Endothelial cell of umbilical vein (primary cell): ENCODE measurements at regions not wholly inside any gene's neighbourhood (a gene's known extent, or its start where the extent isn't known, plus 50 kb on each side); places are given as distances from the start of the nearest gene placed in this dataset.

ENCODE experiments used
- BruUV-seq: library from RNA; stranded (reverse); fragments of 400-500 nt; replicated peaks from 2 replicates; lab custom pipeline; 2021; lab: Mats Ljungman, UMichigan
- CTCF ChIA-PET: fragments of 300-600, 350-600 bp; sonication (Branson Sonifier 250); formaldehyde crosslinking; loops from one replicate; lab custom pipeline; 2021; ENCODE audit warnings: antibody characterized with exemption, inconsistent platforms; lab: Charles Lee
- POLR2A ChIA-PET: fragments of 300-600, 350-600 bp; sonication (Branson Sonifier 250); formaldehyde crosslinking; loops from one replicate; lab custom pipeline; 2021; ENCODE audit warnings: antibody characterized with exemption, inconsistent platforms; lab: Charles Lee
- DNase-seq: peaks from one replicate; pipeline ENCODE4 v3.0.0-alpha.2; 2011; ENCODE audit warnings: low read depth, low spot score
- FAIRE-seq: peaks from 2 replicates; lab custom pipeline; 2011; peaks lifted over from hg19 to GRCh38; lab: Jason Lieb, UNC
- H2AFZ ChIP-seq: 2 replicates; pipeline ENCODE4 v1.6.0; 2012; ENCODE audit warnings: low read depth, low read length, control low read depth, inconsistent platforms
- H3K27ac ChIP-seq: 2 replicates; pipeline ENCODE4 v1.5.1; 2011; ENCODE audit warnings: low read depth, mild to moderate bottlenecking, control low read depth, low read length, moderate library complexity; ENCODE audit not compliant: insufficient read depth
- H3K27me3 ChIP-seq, 2 experiments: 2 replicates each; pipeline versions ENCODE4 v1.6.0 to v1.6.1; 2011; ENCODE audit warnings: low read length in 2 of 2, mixed read lengths in 1 of 2; ENCODE audit not compliant: control insufficient read depth in 2 of 2, insufficient read depth in 2 of 2
- H3K36me3 ChIP-seq, 2 experiments: 2 replicates in 1 of 2; 3 replicates in 1 of 2; pipeline ENCODE4 v1.5.1; 2011; ENCODE audit warnings: low read length in 2 of 2, mild to moderate bottlenecking in 1 of 2, moderate library complexity in 1 of 2; ENCODE audit not compliant: control insufficient read depth in 2 of 2, insufficient read depth in 2 of 2; ENCODE audit errors: extremely low read depth in 1 of 2
- H3K4me1 ChIP-seq: 3 replicates; pipeline ENCODE4 v1.5.1; 2011; ENCODE audit warnings: mild to moderate bottlenecking, low read length; ENCODE audit not compliant: control insufficient read depth, insufficient read depth; ENCODE audit errors: extremely low read depth
- H3K4me2 ChIP-seq: 2 replicates; pipeline ENCODE4 v1.6.1; 2011; ENCODE audit warnings: low read length, control low read depth, mixed read lengths; ENCODE audit not compliant: insufficient read depth
- H3K4me3 ChIP-seq, 3 experiments: fragments of 200-600 bp in 1 of 3; sonication (generic), shearing (Covaris generic) in 1 of 3; replicated peaks in 1 of 3; 2 replicates each; pipeline ENCODE4 v1.5.1; 2011 to 2016; ENCODE audit warnings: control low read depth in 3 of 3, low read length in 3 of 3, mild to moderate bottlenecking in 2 of 3, inconsistent platforms in 1 of 3, low read depth in 1 of 3, moderate library complexity in 1 of 3; ENCODE audit not compliant: insufficient read depth in 1 of 3
- H3K79me2 ChIP-seq: 2 replicates; pipeline ENCODE4 v1.6.0; 2012; ENCODE audit warnings: low read length, inconsistent platforms; ENCODE audit not compliant: control insufficient read depth, insufficient read depth
- H3K9ac ChIP-seq: replicated peaks from 2 replicates; pipeline ENCODE3; 2011; ENCODE audit warnings: low read length, control low read depth; ENCODE audit not compliant: insufficient read depth; ENCODE audit errors: extremely low read depth
- H3K9me1 ChIP-seq: replicated peaks from 3 replicates; pipeline ENCODE4 v1.6.0; 2011; ENCODE audit warnings: mild to moderate bottlenecking, low read length; ENCODE audit not compliant: control insufficient read depth, insufficient read depth; ENCODE audit errors: extremely low read depth
- H3K9me3 ChIP-seq: replicated peaks from 2 replicates; pipeline ENCODE4 v1.5.1; 2012; ENCODE audit warnings: low read length, inconsistent platforms; ENCODE audit not compliant: control insufficient read depth, insufficient read depth
- H4K20me1 ChIP-seq: replicated peaks from 2 replicates; pipeline ENCODE3; 2011; ENCODE audit warnings: mild to moderate bottlenecking, low read length; ENCODE audit not compliant: control insufficient read depth, insufficient read depth; ENCODE audit errors: extremely low read depth
- EZH2 ChIP-seq: IDR thresholded peaks from 2 replicates; pipeline ENCODE4 v1.6.1; 2012; ENCODE audit warnings: borderline replicate concordance, low read depth, mild to moderate bottlenecking, moderate library complexity, low read length, inconsistent platforms; ENCODE audit not compliant: severe bottlenecking
- FOS ChIP-seq: IDR thresholded peaks from 2 replicates; pipeline ENCODE4 v1.6.1; 2011; ENCODE audit warnings: mild to moderate bottlenecking, low read length, moderate library complexity, borderline replicate concordance; ENCODE audit not compliant: insufficient read depth
- GATA2 ChIP-seq: IDR thresholded peaks from 2 replicates; pipeline ENCODE4 v1.7.0; 2011; ENCODE audit warnings: low read depth, mild to moderate bottlenecking, moderate library complexity, mixed read lengths, low read length; ENCODE audit not compliant: insufficient read length, insufficient read depth
- JUN ChIP-seq: IDR thresholded peaks from 2 replicates; pipeline ENCODE4 v1.6.1; 2011; ENCODE audit warnings: borderline replicate concordance, low read depth; ENCODE audit not compliant: insufficient read length, insufficient read depth
- MYC ChIP-seq: IDR thresholded peaks from one replicate; pipeline ENCODE4 v1.6.1; 2011; ENCODE audit warnings: mild to moderate bottlenecking, low read depth, low read length
- POLR2A ChIP-seq: IDR thresholded peaks from 2 replicates; pipeline ENCODE4 v1.6.1; 2012; ENCODE audit warnings: low read depth, mild to moderate bottlenecking, control low read depth, low read length
- POLR2AphosphoS5 ChIP-seq: IDR thresholded peaks from 2 replicates; pipeline ENCODE4 v1.6.1; 2012; ENCODE audit warnings: low read depth, mild to moderate bottlenecking, control low read depth, low read length, moderate library complexity; ENCODE audit not compliant: insufficient read depth
- dilution Hi-C: fragments of 300-500 bp; cut with MboI; formaldehyde crosslinking; loops from one replicate; pipeline ENCODE4 v1.15.0; 2019; ENCODE audit warnings: low sequenced_read_pairs; ENCODE audit not compliant: extremely low pct_ligation_motif_present
- intact Hi-C: fragments of 100-400 bp; cut with micrococcal nuclease; formaldehyde crosslinking; loops from one replicate; pipeline ENCODE4 v1.10.0; 2022
- TF ChIP-seq, protein P1 (sequence below), 2 donors: IDR thresholded peaks; 1 replicate in 1 of 2; 2 replicates in 1 of 2; pipeline ENCODE4 v1.5.1; 2011; ENCODE audit warnings: low read length in 2 of 2, mild to moderate bottlenecking in 2 of 2, moderate library complexity in 2 of 2, control low read depth in 1 of 2, inconsistent platforms in 1 of 2, low read depth in 1 of 2; ENCODE audit not compliant: insufficient read depth in 1 of 2; ENCODE audit errors: extremely low read depth in 1 of 2
- TF ChIP-seq, protein P2 (sequence below): IDR thresholded peaks from 2 replicates; pipeline ENCODE4 v1.6.1; 2011; ENCODE audit not compliant: insufficient read depth, insufficient read length

DNA sequence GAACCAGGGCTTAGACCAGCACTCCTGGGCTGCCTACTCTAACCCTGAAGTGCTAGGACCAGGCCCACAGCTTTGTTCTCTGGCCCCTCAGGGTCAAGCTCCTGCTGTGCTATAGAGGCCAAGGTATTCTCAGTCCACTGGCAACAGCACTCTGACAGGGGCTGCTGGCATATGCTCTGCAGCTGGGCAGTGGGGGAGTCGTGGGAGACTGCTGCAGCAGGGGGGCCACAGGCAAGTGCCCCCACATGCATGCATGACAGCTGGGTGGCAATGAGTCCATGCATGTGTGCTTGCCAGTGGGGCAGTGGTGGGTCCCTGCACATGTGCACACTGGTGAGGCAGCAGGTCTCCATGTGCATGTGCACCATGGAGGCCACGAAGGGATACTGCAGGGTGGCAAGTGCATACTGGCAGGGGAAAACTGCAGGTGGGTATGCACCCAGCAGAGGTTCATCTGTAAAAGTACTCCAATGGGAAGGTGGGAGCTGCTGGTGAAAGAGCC lies 364.9 kb upstream of the IRAK1BP1 start:
- no peak overlapping the region for H3K4me3 ChIP-seq
- BruUV-seq: no TSS peak
- no peak overlapping the region for H3K9ac ChIP-seq
- FAIRE-seq (no peak), DNase-seq (no peak)
- H3K4me1 ChIP-seq: no peaks in the 10 kb centered on the region
- no peaks in the 10 kb centered on the region for H3K9me3 ChIP-seq
- no peaks in the 10 kb centered on the region for H3K79me2 ChIP-seq
- no peak overlapping the region for H2AFZ ChIP-seq
- intact Hi-C loops: no loop called here
- TF ChIP-seq, protein P1, sequence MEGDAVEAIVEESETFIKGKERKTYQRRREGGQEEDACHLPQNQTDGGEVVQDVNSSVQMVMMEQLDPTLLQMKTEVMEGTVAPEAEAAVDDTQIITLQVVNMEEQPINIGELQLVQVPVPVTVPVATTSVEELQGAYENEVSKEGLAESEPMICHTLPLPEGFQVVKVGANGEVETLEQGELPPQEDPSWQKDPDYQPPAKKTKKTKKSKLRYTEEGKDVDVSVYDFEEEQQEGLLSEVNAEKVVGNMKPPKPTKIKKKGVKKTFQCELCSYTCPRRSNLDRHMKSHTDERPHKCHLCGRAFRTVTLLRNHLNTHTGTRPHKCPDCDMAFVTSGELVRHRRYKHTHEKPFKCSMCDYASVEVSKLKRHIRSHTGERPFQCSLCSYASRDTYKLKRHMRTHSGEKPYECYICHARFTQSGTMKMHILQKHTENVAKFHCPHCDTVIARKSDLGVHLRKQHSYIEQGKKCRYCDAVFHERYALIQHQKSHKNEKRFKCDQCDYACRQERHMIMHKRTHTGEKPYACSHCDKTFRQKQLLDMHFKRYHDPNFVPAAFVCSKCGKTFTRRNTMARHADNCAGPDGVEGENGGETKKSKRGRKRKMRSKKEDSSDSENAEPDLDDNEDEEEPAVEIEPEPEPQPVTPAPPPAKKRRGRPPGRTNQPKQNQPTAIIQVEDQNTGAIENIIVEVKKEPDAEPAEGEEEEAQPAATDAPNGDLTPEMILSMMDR (IDR thresholded peaks at IDR 0.05; ENCODE audit: extremely low read depth in 1 of 2, insufficient read depth in 1 of 2, low read depth in 1 of 2, low read length in 2 of 2): no peak
- TF ChIP-seq, protein P2, sequence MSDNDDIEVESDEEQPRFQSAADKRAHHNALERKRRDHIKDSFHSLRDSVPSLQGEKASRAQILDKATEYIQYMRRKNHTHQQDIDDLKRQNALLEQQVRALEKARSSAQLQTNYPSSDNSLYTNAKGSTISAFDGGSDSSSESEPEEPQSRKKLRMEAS: no peak
- TF ChIP-seq POLR2A (no peak), JUN (no peak), GATA2 (no peak)
- H3K27me3 ChIP-seq: no peaks in the 10 kb centered on the region
- no peak overlapping the region for H3K4me2 ChIP-seq
- H3K36me3 ChIP-seq: no peaks in the 10 kb centered on the region
- no peaks in the 10 kb centered on the region for H3K9me1 ChIP-seq
- CTCF ChIA-PET: no interaction called here
- no peak overlapping the region for H3K27ac ChIP-seq
- POLR2A ChIA-PET: no interaction called here
- dilution Hi-C loops: no loop called here
- H4K20me1 ChIP-seq: no peaks in the 10 kb centered on the region

DNA sequence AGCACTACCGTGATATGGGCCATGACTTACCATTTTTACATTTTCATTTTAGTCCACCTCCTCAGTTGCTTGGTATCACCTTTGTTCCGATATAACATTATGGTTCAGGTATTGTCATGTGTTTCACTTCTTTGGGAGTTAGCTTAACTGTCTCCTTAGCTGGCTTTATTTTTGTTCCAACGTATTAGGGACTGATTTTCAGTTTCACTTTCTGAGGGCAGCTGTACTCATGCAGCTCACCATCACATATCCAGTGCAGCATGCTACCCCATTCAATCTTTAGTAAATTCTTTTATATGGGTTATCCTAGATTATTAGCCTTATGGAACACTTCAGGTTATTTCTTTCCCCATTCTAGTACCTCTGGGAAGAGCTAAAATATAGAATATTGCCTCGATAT lies 362.2 kb upstream of the IRAK1BP1 start:
- no peaks in the 10 kb centered on the region for H3K9me3 ChIP-seq
- no peak overlapping the region for H2AFZ ChIP-seq
- intact Hi-C loops: no loop called here
- H3K9ac ChIP-seq: no peak overlapping the region
- no peaks in the 10 kb centered on the region for H4K20me1 ChIP-seq
- no peak overlapping the region for H3K4me2 ChIP-seq
- ChIA-PET POLR2A (no interaction called here), CTCF (no interaction called here)
- no peaks in the 10 kb centered on the region for H3K79me2 ChIP-seq
- H3K27me3 ChIP-seq: no peaks in the 10 kb centered on the region
- H3K36me3 ChIP-seq: peaks cover 0 to under 1% of the 10 kb centered on the region in 2 experiments
- H3K4me1 ChIP-seq: peaks cover 2% of the 10 kb centered on the region
- no peaks in the 10 kb centered on the region for H3K9me1 ChIP-seq
- H3K27ac ChIP-seq: no peak overlapping the region
- dilution Hi-C loops: no loop called here
- TF ChIP-seq EZH2 (no peak), POLR2A (no peak), POLR2AphosphoS5 (no peak), GATA2 (no peak), MYC (no peak), FOS (no peak), JUN (no peak)
- TF ChIP-seq, protein P2: no peak
- TF ChIP-seq, protein P1 (IDR thresholded peaks at IDR 0.05; ENCODE audit: extremely low read depth in 1 of 2, insufficient read depth in 1 of 2, low read depth in 1 of 2, low read length in 2 of 2): no peak
- no TSS peak for BruUV-seq
- H3K4me3 ChIP-seq: no peak overlapping the region
- DNase-seq: no peak
- no peak for FAIRE-seq
